Epithelial cell of proximal tubule (primary cell): ENCODE measurements at regions not wholly inside any gene's neighbourhood (a gene's known extent, or its start where the extent isn't known, plus 50 kb on each side); places are given as distances from the start of the nearest gene placed in this dataset.
"Not testable (repeated sequence)": the region's sequence is repeated elsewhere in the genome, so short reads cannot be mapped to it uniquely, and the experiment has no call there.

Experiments
- DNase-seq: peaks from one replicate; pipeline ENCODE4 v3.0.0-alpha.2; 2011; ENCODE audit warnings: low read depth
- H3K4me3 ChIP-seq: 2 replicates; pipeline ENCODE4 v1.5.1; 2011; ENCODE audit warnings: low read depth, mild to moderate bottlenecking, low read length
- TF ChIP-seq, protein P1 (sequence below): conservative IDR thresholded peaks from 2 replicates; pipeline ENCODE4 v1.5.1; 2012; ENCODE audit warnings: low read depth, mild to moderate bottlenecking, low read length

DNA sequence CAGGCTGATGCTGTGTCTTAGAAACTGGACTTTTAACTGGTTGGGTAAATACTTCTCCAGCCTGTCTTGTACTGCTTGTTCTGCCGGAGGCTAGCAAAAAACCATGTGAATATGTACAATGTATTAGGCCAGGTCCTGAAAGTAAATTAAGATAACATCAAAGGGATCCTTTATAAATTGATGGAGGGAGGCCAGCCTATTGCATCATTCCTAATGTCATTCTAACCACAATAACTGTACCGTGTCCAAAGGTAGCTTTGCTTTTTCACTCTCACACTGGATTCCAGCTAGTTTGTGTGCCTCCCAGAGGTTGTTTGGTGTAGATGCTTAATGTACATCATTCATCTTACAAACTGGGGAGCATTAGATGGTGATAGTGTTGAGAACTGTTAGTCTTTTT is 91.2 kb upstream of the SEM1 start:
- peak; percentile 7 for DNase-seq
- TF ChIP-seq, protein P1, sequence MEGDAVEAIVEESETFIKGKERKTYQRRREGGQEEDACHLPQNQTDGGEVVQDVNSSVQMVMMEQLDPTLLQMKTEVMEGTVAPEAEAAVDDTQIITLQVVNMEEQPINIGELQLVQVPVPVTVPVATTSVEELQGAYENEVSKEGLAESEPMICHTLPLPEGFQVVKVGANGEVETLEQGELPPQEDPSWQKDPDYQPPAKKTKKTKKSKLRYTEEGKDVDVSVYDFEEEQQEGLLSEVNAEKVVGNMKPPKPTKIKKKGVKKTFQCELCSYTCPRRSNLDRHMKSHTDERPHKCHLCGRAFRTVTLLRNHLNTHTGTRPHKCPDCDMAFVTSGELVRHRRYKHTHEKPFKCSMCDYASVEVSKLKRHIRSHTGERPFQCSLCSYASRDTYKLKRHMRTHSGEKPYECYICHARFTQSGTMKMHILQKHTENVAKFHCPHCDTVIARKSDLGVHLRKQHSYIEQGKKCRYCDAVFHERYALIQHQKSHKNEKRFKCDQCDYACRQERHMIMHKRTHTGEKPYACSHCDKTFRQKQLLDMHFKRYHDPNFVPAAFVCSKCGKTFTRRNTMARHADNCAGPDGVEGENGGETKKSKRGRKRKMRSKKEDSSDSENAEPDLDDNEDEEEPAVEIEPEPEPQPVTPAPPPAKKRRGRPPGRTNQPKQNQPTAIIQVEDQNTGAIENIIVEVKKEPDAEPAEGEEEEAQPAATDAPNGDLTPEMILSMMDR, result peak; percentile 35
- H3K4me3 ChIP-seq, result no peak overlapping the region

DNA sequence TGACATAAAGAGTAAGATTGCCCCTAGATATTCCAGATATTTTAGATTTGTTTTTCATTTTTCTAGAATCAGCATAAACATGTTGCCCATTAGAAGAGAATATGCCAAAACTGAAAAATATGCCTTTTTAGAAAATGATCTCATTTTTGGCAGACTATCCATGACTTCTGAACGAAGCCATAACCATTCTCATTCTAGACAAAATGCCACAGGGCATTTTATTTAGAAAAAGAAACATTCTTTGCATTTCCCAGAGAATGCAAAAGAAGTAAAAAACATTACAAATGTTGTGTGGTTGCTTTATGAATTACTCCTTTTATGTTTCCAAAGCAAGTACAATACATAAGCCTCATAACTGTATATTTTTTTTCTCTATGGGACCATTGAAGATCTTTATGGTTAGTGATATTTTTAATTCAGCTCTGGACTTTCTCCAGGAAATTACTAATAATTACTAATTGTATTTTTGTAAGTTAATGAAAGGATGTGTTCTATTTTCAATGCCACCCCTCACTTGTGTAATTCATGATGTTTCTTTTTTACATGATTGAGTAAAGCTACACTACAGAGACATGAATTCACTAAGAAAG is 109.6 kb upstream of the SEM1 start:
- TF ChIP-seq, protein P1, result no peak
- no peak for DNase-seq
- no peak overlapping the region for H3K4me3 ChIP-seq

DNA sequence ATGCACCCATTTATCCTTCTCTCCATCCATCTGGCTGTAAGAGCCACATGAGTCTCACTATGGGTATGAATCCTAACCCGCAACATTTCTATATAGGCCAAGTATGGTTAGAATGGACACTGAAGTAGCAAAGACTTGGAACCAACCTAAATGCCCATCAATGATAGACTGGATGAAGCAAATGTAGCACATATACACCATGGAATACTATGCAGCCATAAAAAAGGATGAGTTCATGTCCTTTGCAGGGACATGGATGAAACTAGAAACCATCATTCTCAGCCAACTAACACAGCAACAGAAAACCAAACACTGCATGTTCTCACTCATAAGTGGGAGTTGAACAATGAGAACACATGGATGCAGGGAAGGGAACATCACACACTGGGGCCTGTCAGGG is 111.5 kb upstream of the SEM1 start:
- H3K4me3 ChIP-seq, DNase-seq: not testable (repeated sequence)

DNA sequence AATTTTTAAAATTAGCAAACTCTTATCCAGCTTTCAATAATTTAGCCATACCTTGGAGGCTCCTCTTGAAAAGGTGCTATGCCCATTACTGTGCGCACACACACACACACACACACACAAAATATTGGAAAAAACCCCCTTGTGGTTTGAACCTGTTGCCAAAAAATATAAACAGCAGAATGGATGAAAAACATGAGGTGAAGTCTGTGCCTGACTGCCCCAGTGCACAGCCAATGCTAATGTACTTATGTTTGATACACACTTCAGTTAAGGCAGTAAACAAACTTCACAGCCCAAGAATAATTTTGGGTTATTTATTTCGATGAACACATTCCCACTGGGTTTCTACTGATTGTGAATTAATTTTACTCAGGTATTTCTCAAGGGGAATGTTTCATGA is 113.2 kb upstream of the SEM1 start:
- TF ChIP-seq, protein P1, result no peak
- no peak for DNase-seq
- no peak overlapping the region for H3K4me3 ChIP-seq

DNA sequence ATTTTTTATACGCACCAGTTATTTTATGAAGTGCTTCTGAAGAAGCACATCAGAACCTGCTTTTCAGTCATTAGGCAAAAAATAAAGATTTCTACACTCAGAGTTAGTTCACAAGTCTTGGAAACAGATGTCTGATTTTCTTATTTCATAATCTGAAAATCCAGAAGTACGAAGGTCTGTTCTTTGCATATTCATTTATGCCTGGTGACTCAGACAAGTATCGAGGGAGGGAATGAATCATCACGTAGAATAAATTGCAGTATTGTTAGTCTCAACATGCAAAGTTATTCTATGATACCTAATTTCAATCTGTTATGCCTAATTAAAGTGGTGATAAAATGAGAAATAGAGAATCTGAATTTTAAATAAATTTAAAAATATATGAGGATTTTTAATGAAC is 113.6 kb upstream of the SEM1 start:
- no peak overlapping the region for H3K4me3 ChIP-seq
- TF ChIP-seq, protein P1, result no peak
- no peak for DNase-seq

DNA sequence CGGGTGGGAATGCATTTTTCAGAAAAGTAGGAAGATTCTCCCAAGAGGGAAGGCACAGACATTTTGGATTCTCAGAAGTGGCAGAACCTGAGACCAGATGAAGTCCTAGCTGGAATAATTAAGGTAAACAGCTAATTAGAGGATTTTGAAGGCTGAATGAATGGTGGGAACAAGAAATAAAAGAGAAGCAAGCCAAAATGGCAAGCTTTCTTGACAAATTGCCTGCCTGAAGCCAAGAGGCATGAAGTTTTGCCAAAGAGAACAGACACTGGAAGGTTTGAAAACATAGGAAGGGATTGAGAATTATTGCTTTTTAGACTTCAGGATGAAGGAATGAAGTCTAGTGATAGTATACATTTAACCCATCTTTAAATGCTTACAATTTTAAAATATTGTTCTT is 115.0 kb upstream of the SEM1 start:
- no peak for DNase-seq
- TF ChIP-seq, protein P1, result no peak
- H3K4me3 ChIP-seq, result no peak overlapping the region

DNA sequence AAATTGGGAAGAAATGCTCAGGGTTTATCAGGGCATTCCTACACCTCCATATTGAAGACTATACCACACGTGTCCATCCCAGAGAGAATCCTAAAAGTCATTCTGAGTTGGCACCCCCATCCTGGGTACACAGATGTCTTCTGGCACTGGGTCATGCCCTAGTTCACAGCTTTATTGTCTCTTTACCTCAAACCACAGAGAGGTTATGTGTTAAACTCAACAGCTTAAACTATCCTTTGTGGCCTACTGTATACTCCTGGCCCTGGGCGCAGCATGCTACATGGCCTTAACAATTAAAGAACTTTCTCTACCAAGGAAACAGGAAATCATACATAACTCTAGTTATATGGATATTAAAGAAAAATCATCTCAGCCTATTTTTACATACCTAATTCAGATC is 115.6 kb upstream of the SEM1 start:
- DNase-seq, result no peak
- H3K4me3 ChIP-seq, result no peak overlapping the region
- TF ChIP-seq, protein P1, result no peak
